PC-9 (cell line): ENCODE measurements at regions not wholly inside any gene's neighbourhood (a gene's known extent, or its start where the extent isn't known, plus 50 kb on each side); places are given as distances from the start of the nearest gene placed in this dataset.

Experiments
- BruUV-seq: library from RNA; stranded (reverse); fragments of 400-500 nt; replicated peaks from 2 replicates; lab custom pipeline; 2021; lab: Mats Ljungman, UMichigan
- CTCF ChIA-PET: fragments of 300-600 bp; sonication (Branson Sonifier 250); formaldehyde crosslinking; loops from one replicate; lab custom pipeline; 2022; ENCODE audit warnings: antibody characterized with exemption; lab: Charles Lee
- POLR2A ChIA-PET: fragments of 300-600 bp; sonication (Branson Sonifier 250); formaldehyde crosslinking; loops from one replicate; lab custom pipeline; 2022; ENCODE audit warnings: antibody characterized with exemption; ENCODE audit not compliant: unreplicated experiment; lab: Charles Lee
- DNase-seq, 2 experiments: peaks; one replicate each; pipeline versions ENCODE4 v3.0.0 to v3.0.0-alpha.2; 2015 to 2022; ENCODE audit warnings: mixed read lengths in 1 of 2
- H2AFZ ChIP-seq: fragments of 200-600 bp; sonication (generic); 2 replicates; pipeline ENCODE4 v1.8.1; 2017; ENCODE audit warnings: antibody characterized with exemption
- H3F3A ChIP-seq: fragments of 200-600 bp; sonication (generic); 2 replicates; pipeline ENCODE4 v1.8.1; 2017; ENCODE audit warnings: antibody characterized with exemption, mild to moderate bottlenecking, low read depth; ENCODE audit not compliant: insufficient read depth
- H3K27ac ChIP-seq: fragments of 200-600 bp; sonication (generic); 2 replicates; pipeline ENCODE4 v1.6.1; 2016; ENCODE audit warnings: mixed run types
- H3K27me3 ChIP-seq: fragments of 200-600 bp; sonication (generic); 2 replicates; pipeline ENCODE4 v1.6.1; 2016; ENCODE audit warnings: low read depth, mixed run types; ENCODE audit not compliant: insufficient read depth
- H3K36me3 ChIP-seq: fragments of 200-600 bp; sonication (generic); 2 replicates; pipeline ENCODE4 v1.6.1; 2016; ENCODE audit warnings: low read depth, mixed run types
- H3K4me1 ChIP-seq: fragments of 200-600 bp; sonication (generic); replicated peaks from 2 replicates; pipeline ENCODE4 v1.6.1; 2016; ENCODE audit warnings: mixed run types; ENCODE audit not compliant: insufficient read depth
- H3K4me2 ChIP-seq: fragments of 200-600 bp; sonication (generic); 2 replicates; pipeline ENCODE4 v1.6.1; 2017; ENCODE audit warnings: mixed run types
- H3K4me3 ChIP-seq: fragments of 200-600 bp; sonication (generic); 2 replicates; pipeline ENCODE4 v1.6.1; 2016; ENCODE audit warnings: mixed run types
- H3K79me2 ChIP-seq: fragments of 200-600 bp; sonication (generic); 2 replicates; pipeline ENCODE4 v1.6.1; 2017; ENCODE audit warnings: low read depth, mixed run types
- H3K9me2 ChIP-seq: fragments of 200-600 bp; sonication (generic); 2 replicates; pipeline ENCODE4 v1.8.1; 2017; ENCODE audit warnings: mild to moderate bottlenecking; ENCODE audit not compliant: insufficient read depth
- H3K9me3 ChIP-seq: fragments of 200-600 bp; sonication (generic); 2 replicates; pipeline ENCODE4 v1.8.1; 2016; ENCODE audit warnings: low read depth; ENCODE audit not compliant: insufficient read depth
- H4K20me1 ChIP-seq: fragments of 200-600 bp; sonication (generic); 2 replicates; pipeline ENCODE4 v1.8.1; 2017; ENCODE audit not compliant: insufficient read depth
- EZH2 ChIP-seq: fragments of 200-600 bp; sonication (generic); IDR thresholded peaks from 2 replicates; pipeline ENCODE4 v1.8.0; 2017; ENCODE audit warnings: antibody characterized with exemption, low read depth
- intact Hi-C: fragments of 100-400 bp; cut with micrococcal nuclease; formaldehyde crosslinking; loops from one replicate; pipeline ENCODE4 v1.10.0; 2022; ENCODE audit not compliant: unreplicated experiment
- TF ChIP-seq, protein P1 (sequence below): fragments of 200-600 bp; sonication (generic); conservative IDR thresholded peaks from 2 replicates; pipeline ENCODE4 v1.6.1; 2017; ENCODE audit warnings: mixed run types, antibody characterized with exemption, mild to moderate bottlenecking, moderate library complexity

- H3K9me2 ChIP-seq = no peaks in the 10 kb centered on the region
- no peak for TF ChIP-seq EZH2
- TF ChIP-seq, protein P1, sequence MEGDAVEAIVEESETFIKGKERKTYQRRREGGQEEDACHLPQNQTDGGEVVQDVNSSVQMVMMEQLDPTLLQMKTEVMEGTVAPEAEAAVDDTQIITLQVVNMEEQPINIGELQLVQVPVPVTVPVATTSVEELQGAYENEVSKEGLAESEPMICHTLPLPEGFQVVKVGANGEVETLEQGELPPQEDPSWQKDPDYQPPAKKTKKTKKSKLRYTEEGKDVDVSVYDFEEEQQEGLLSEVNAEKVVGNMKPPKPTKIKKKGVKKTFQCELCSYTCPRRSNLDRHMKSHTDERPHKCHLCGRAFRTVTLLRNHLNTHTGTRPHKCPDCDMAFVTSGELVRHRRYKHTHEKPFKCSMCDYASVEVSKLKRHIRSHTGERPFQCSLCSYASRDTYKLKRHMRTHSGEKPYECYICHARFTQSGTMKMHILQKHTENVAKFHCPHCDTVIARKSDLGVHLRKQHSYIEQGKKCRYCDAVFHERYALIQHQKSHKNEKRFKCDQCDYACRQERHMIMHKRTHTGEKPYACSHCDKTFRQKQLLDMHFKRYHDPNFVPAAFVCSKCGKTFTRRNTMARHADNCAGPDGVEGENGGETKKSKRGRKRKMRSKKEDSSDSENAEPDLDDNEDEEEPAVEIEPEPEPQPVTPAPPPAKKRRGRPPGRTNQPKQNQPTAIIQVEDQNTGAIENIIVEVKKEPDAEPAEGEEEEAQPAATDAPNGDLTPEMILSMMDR = no peak
- CTCF ChIA-PET = no interaction called here
- H4K20me1 ChIP-seq = no peaks in the 10 kb centered on the region
- BruUV-seq = no TSS peak
- no peaks in the 10 kb centered on the region for H3K36me3 ChIP-seq
- POLR2A ChIA-PET = no interaction called here
- no peaks in the 10 kb centered on the region for H3K4me1 ChIP-seq
- H3F3A ChIP-seq = no peaks in the 10 kb centered on the region
- H3K9me3 ChIP-seq = no peaks in the 10 kb centered on the region
- DNase-seq = no peak
- H2AFZ ChIP-seq = no peak overlapping the region
- intact Hi-C loops = no loop called here
- no peaks in the 10 kb centered on the region for H3K79me2 ChIP-seq
- H3K27me3 ChIP-seq = no peaks in the 10 kb centered on the region
- no peak overlapping the region for H3K4me3 ChIP-seq
- H3K4me2 ChIP-seq = no peak overlapping the region
- H3K27ac ChIP-seq = no peak overlapping the region
These were observed 114.6 kb upstream of the ADAMTSL1 start for GRCh38 chr9:18359335-18359734.

DNA sequence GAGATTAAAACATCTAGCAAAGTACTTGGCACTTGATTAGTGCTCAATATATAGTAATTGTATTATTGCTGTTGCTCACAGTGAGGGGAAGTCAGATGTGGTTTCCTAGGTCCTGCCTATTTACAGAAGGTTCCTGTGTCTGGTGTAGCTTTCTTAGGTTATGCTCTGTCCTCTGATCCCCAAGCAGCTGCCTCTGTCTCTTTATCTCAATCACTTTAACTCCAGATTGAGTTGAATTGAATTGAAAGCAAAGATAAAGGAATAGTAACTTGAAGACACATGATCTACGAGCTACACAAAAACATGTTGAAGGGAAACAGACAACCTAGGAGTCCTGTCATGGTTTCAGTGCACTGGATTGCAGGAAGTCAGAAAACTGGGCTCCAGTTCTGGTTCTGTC is 113.9 kb upstream of the ADAMTSL1 start:
- POLR2A ChIA-PET = no interaction called here
- Histone ChIP-seq H3K27ac (no peak overlapping the region), H4K20me1 (no peaks in the 10 kb centered on the region), H3K9me2 (no peaks in the 10 kb centered on the region), H3K27me3 (no peaks in the 10 kb centered on the region), H3K4me2 (no peak overlapping the region), H3K9me3 (no peaks in the 10 kb centered on the region), H3K4me3 (no peak overlapping the region), H3K4me1 (no peaks in the 10 kb centered on the region), H3K36me3 (no peaks in the 10 kb centered on the region), H2AFZ (no peak overlapping the region), H3K79me2 (no peaks in the 10 kb centered on the region), H3F3A (no peaks in the 10 kb centered on the region)
- no peak for TF ChIP-seq EZH2
- TF ChIP-seq, protein P1 = no peak
- CTCF ChIA-PET = no interaction called here
- no TSS peak for BruUV-seq
- DNase-seq = no peak
- intact Hi-C loops = no loop called here

DNA sequence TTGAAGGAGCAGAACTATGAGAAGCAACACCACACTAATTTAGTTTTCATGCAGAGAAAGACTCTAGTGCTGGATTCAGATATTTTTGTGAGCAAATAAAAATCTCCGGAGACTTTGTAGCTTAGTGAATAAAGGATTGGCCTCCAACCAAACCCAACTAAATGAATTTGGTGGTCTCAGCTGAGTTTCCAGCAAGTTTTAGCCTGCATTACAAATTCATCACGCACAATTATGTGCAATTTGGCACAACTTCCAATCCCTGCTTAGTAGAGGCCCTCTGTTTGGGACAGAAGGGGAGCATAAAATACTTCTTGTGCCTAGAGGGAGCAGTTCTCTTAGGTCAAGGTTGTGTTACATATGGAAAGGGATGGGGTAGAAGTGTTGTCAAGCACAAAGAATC is 112.3 kb upstream of the ADAMTSL1 start:
- ChIA-PET POLR2A (no interaction called here), CTCF (no interaction called here)
- no peaks in the 10 kb centered on the region for H3K4me1 ChIP-seq
- no peaks in the 10 kb centered on the region for H3K79me2 ChIP-seq
- H3K27ac ChIP-seq = no peak overlapping the region
- no peak overlapping the region for H2AFZ ChIP-seq
- no TSS peak for BruUV-seq
- H3K9me3 ChIP-seq = no peaks in the 10 kb centered on the region
- no peaks in the 10 kb centered on the region for H4K20me1 ChIP-seq
- no peak overlapping the region for H3K4me2 ChIP-seq
- TF ChIP-seq, protein P1 = no peak
- TF ChIP-seq EZH2 = no peak
- intact Hi-C loops = no loop called here
- no peaks in the 10 kb centered on the region for H3K9me2 ChIP-seq
- no peak overlapping the region for H3K4me3 ChIP-seq
- no peaks in the 10 kb centered on the region for H3K27me3 ChIP-seq
- H3K36me3 ChIP-seq = no peaks in the 10 kb centered on the region
- no peaks in the 10 kb centered on the region for H3F3A ChIP-seq
- no peak for DNase-seq
